MCF 10A (cell line): ENCODE measurements at regions not wholly inside any gene's neighbourhood (a gene's known extent, or its start where the extent isn't known, plus 50 kb on each side); places are given as distances from the start of the nearest gene placed in this dataset.
A peak's percentile ranks its signal among the peaks of the same experiment; 100 is the strongest.

Experiments
- BruUV-seq: library from RNA; stranded (reverse); fragments of 400-500 nt; replicated peaks from 2 replicates; lab custom pipeline; 2021; lab: Mats Ljungman, UMichigan
- CTCF ChIA-PET: fragments of 300-600 bp; sonication (Branson Sonifier 250); formaldehyde crosslinking; extraction: SDS; loops from one replicate; lab custom pipeline; 2021; ENCODE audit warnings: antibody characterized with exemption, inconsistent platforms; lab: Yijun Ruan, JAX
- POLR2A ChIA-PET: fragments of 300-600, 350-650 bp; sonication (Branson Sonifier 250); formaldehyde crosslinking; extraction: SDS; loops from one replicate; lab custom pipeline; 2020; ENCODE audit warnings: antibody characterized with exemption, inconsistent platforms; lab: Yijun Ruan, JAX
- DNase-seq: peaks from one replicate; pipeline ENCODE4 v3.0.0-alpha.2; 2018; ENCODE audit not compliant: unreplicated experiment
- H3K27ac Mint-ChIP-seq: one replicate; pipeline ENCODE4 v1.8.0; 2022; ENCODE audit warnings: mild to moderate bottlenecking, low read depth, mixed read lengths; ENCODE audit not compliant: unreplicated experiment
- H3K27me3 Mint-ChIP-seq: one replicate; pipeline ENCODE4 v1.8.0; 2022; ENCODE audit warnings: mixed read lengths; ENCODE audit not compliant: insufficient read depth, unreplicated experiment
- H3K36me3 Mint-ChIP-seq: one replicate; pipeline ENCODE4 v1.8.0; 2022; ENCODE audit warnings: mild to moderate bottlenecking, moderate library complexity, mixed read lengths; ENCODE audit not compliant: insufficient read depth, unreplicated experiment
- H3K4me1 Mint-ChIP-seq: one replicate; pipeline ENCODE4 v1.8.0; 2022; ENCODE audit warnings: mixed read lengths; ENCODE audit not compliant: insufficient read depth, unreplicated experiment
- H3K4me3 Mint-ChIP-seq: one replicate; pipeline ENCODE4 v1.8.0; 2022; ENCODE audit warnings: mild to moderate bottlenecking, moderate library complexity, mixed read lengths; ENCODE audit not compliant: unreplicated experiment
- H3K9me3 Mint-ChIP-seq: one replicate; pipeline ENCODE4 v1.8.0; 2022; ENCODE audit warnings: mixed read lengths; ENCODE audit not compliant: unreplicated experiment
- CTCF ChIP-seq: fragments of 200-600 bp; IDR thresholded peaks from one replicate; pipeline ENCODE4 v1.8.0; 2022; ENCODE audit warnings: antibody characterized with exemption, mild to moderate bottlenecking; ENCODE audit not compliant: unreplicated experiment
- intact Hi-C: fragments of 100-400 bp; cut with micrococcal nuclease; formaldehyde crosslinking; loops from 2 replicates; pipeline ENCODE4 v1.14.1; 2022

GRCh38 chr6:147621263-147621662, 112.8 kb downstream of the SAMD5 start:
- no peaks in the 10 kb centered on the region for H3K27me3 Mint-ChIP-seq
- intact Hi-C loops = no loop called here
- H3K27ac Mint-ChIP-seq = no peak overlapping the region
- ChIA-PET POLR2A (interaction anchor here (0.7 kb wide), 1 partner anchor 309 kb away, joined by 3 read pairs; no protein-coding TSS in a partner anchor), CTCF (interaction anchor here (0.6 to 1.1 kb wide), 3 partner anchors 114 to 1066 kb away, joined by 3 to 4 read pairs (median 3); no protein-coding TSS in a partner anchor)
- no peaks in the 10 kb centered on the region for H3K36me3 Mint-ChIP-seq
- H3K4me3 Mint-ChIP-seq = no peak overlapping the region
- BruUV-seq = no TSS peak
- peak; percentile 65 for DNase-seq
- peaks cover 17% of the 10 kb centered on the region for H3K4me1 Mint-ChIP-seq
- H3K9me3 Mint-ChIP-seq = no peaks in the 10 kb centered on the region
- TF ChIP-seq CTCF = no peak

GRCh38 chr6:147621961-147622360, 113.5 kb downstream of the SAMD5 start:
- POLR2A ChIA-PET = interaction anchor here (0.7 kb wide), 1 partner anchor 310 kb away, joined by 3 read pairs; no protein-coding TSS in a partner anchor
- intact Hi-C loops = no loop called here

GRCh38 chr6:147624946-147625515, 116.5 kb downstream of the SAMD5 start:
- Mint-ChIP-seq H3K36me3 (no peaks in the 10 kb centered on the region), H3K27ac (no peak overlapping the region), H3K4me1 (no peaks in the 10 kb centered on the region), H3K27me3 (no peaks in the 10 kb centered on the region), H3K4me3 (no peak overlapping the region), H3K9me3 (no peaks in the 10 kb centered on the region)
- ChIA-PET CTCF (interaction anchor here (0.5 kb wide), 1 partner anchor 12 kb away, joined by 3 read pairs; no protein-coding TSS in a partner anchor), POLR2A (interaction anchor here (1.2 kb wide), 1 partner anchor 10 kb away, joined by 3 read pairs; no protein-coding TSS in a partner anchor)
- no peak for TF ChIP-seq CTCF
- BruUV-seq = no TSS peak
- intact Hi-C loops = no loop called here
- DNase-seq = peak; percentile 20

More at GRCh38 chr6:147621961-147622360, 113.5 kb downstream of the SAMD5 start:
- CTCF ChIA-PET = interaction anchor here (0.6 to 1.1 kb wide), 2 partner anchors 25 to 115 kb away, joined by 3 to 4 read pairs; no protein-coding TSS in a partner anchor
- H3K36me3 Mint-ChIP-seq = no peaks in the 10 kb centered on the region
- peaks cover 17% of the 10 kb centered on the region for H3K4me1 Mint-ChIP-seq
- H3K4me3 Mint-ChIP-seq = no peak overlapping the region
- BruUV-seq = no TSS peak
- H3K27me3 Mint-ChIP-seq = no peaks in the 10 kb centered on the region
- no peaks in the 10 kb centered on the region for H3K9me3 Mint-ChIP-seq
- no peak overlapping the region for H3K27ac Mint-ChIP-seq
- TF ChIP-seq CTCF = no peak
- no peak for DNase-seq

- no peaks in the 10 kb centered on the region for H3K4me1 Mint-ChIP-seq
- DNase-seq = no peak
- intact Hi-C loops = no loop called here
- no peaks in the 10 kb centered on the region for H3K36me3 Mint-ChIP-seq
- H3K27me3 Mint-ChIP-seq = no peaks in the 10 kb centered on the region
- no TSS peak for BruUV-seq
- no peaks in the 10 kb centered on the region for H3K9me3 Mint-ChIP-seq
- H3K4me3 Mint-ChIP-seq = no peak overlapping the region
- no peak overlapping the region for H3K27ac Mint-ChIP-seq
- ChIA-PET POLR2A (interaction anchor here (1.2 kb wide), 1 partner anchor 9 kb away, joined by 3 read pairs; no protein-coding TSS in a partner anchor), CTCF (no interaction called here)
- TF ChIP-seq CTCF = no peak
These were observed 117.5 kb downstream of the SAMD5 start for GRCh38 chr6:147625946-147626345.
